ENCODE measurements at regions not wholly inside any gene's neighbourhood (a gene's known extent, or its start where the extent isn't known, plus 50 kb on each side); places are given as distances from the start of the nearest gene placed in this dataset.

GRCh38 chr2:145408980-145409379, 889.1 kb upstream of the ZEB2 start:
- TF ChIP-seq CTCF (IDR thresholded peaks at IDR 0.05 in 2 of 3, conservative IDR thresholded peaks at IDR 0.05 in 1 of 3; ENCODE audit: borderline replicate concordance in 1 of 3, insufficient read depth in 1 of 3, low read depth in 2 of 3, low read length in 2 of 3) = no peak
- TF ChIP-seq SIN3A (IDR thresholded peaks at IDR 0.05; ENCODE audit: low read depth) = no peak
- TF ChIP-seq POLR2A (IDR thresholded peaks at IDR 0.05; ENCODE audit: borderline replicate concordance, extremely low read depth, insufficient read depth, insufficient read length) = no peak
